ENCODE measurements at regions not wholly inside any gene's neighbourhood (a gene's known extent, or its start where the extent isn't known, plus 50 kb on each side); places are given as distances from the start of the nearest gene placed in this dataset.

GRCh38 chr1:234751678-234752077 is 141.7 kb upstream of the IRF2BP2 start:
- ChIA-PET CTCF (no interaction called here), POLR2A (no interaction called here), RAD21 (ENCODE audit: low non-redundant PET in 1 of 2, low total read pairs in 2 of 2, uncharacterized antibody in 2 of 2, unreplicated experiment in 2 of 2) (no interaction called here)
- H3K27ac ChIP-seq (ENCODE audit: low read depth, low read length) = no peak overlapping the region
- no peaks in the 10 kb centered on the region for H3K9me3 ChIP-seq (ENCODE audit: control insufficient read depth in 1 of 2, insufficient read depth in 1 of 2, low read depth in 1 of 2, low read length in 2 of 2)
- H4K20me1 ChIP-seq (ENCODE audit: insufficient read depth) = no peaks in the 10 kb centered on the region
- H3K36me3 ChIP-seq (ENCODE audit: control insufficient read depth in 1 of 2, insufficient read depth in 2 of 2, low read length in 2 of 2) = no peaks in the 10 kb centered on the region
- ATAC-seq (no peak), DNase-seq (ENCODE audit: low read depth, low spot score) (no peak)
- BruUV-seq (replicated peaks) = no TSS peak
- H2AFZ ChIP-seq (ENCODE audit: low read depth, low read length, poor library complexity, severe bottlenecking) = no peak overlapping the region
- intact Hi-C loops (cut with micrococcal nuclease) = no loop called here
- no peak overlapping the region for H3K9ac ChIP-seq (ENCODE audit: low read length)
- peaks cover 6 to 7% of the 10 kb centered on the region in 2 experiments; a peak in 3 of 4 replicates for H3K4me1 ChIP-seq (ENCODE audit: control insufficient read depth in 1 of 2, insufficient read depth in 2 of 2, low read length in 2 of 2)
- no peaks in the 10 kb centered on the region for H3K9me2 ChIP-seq (ENCODE audit: insufficient read depth)
- no peaks in the 10 kb centered on the region for H3K79me2 ChIP-seq (ENCODE audit: insufficient read depth, low read length)
- no peak overlapping the region for H3K4me2 ChIP-seq (ENCODE audit: low read length)
- no peaks in the 10 kb centered on the region; the same call in 1 of the 2 replicates for H3K27me3 ChIP-seq (ENCODE audit: insufficient read depth, low read length)
- TF ChIP-seq, protein P1, sequence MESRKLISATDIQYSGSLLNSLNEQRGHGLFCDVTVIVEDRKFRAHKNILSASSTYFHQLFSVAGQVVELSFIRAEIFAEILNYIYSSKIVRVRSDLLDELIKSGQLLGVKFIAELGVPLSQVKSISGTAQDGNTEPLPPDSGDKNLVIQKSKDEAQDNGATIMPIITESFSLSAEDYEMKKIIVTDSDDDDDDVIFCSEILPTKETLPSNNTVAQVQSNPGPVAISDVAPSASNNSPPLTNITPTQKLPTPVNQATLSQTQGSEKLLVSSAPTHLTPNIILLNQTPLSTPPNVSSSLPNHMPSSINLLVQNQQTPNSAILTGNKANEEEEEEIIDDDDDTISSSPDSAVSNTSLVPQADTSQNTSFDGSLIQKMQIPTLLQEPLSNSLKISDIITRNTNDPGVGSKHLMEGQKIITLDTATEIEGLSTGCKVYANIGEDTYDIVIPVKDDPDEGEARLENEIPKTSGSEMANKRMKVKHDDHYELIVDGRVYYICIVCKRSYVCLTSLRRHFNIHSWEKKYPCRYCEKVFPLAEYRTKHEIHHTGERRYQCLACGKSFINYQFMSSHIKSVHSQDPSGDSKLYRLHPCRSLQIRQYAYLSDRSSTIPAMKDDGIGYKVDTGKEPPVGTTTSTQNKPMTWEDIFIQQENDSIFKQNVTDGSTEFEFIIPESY (IDR thresholded peaks at IDR 0.05; ENCODE audit: extremely low read depth, insufficient replicate concordance, low read length) = no peak
- TF ChIP-seq JUND (IDR thresholded peaks at IDR 0.05) (no peak), TCF7L2 (IDR thresholded peaks at IDR 0.05; ENCODE audit: borderline replicate concordance, extremely low read depth, insufficient read depth, insufficient read length) (no peak), ZNF274 (IDR thresholded peaks at IDR 0.05; ENCODE audit: low read depth, low read length) (no peak), ZFX (IDR thresholded peaks at IDR 0.05) (no peak), SRF (IDR thresholded peaks at IDR 0.05; ENCODE audit: low read depth) (no peak), EGR1 (IDR thresholded peaks at IDR 0.05; ENCODE audit: low read depth) (no peak), RAD21 (IDR thresholded peaks at IDR 0.05; ENCODE audit: low read depth) (no peak), YY1 (IDR thresholded peaks at IDR 0.05; ENCODE audit: extremely low read depth, insufficient replicate concordance, low read depth, low read length) (no peak), CBX3 (IDR thresholded peaks at IDR 0.05; ENCODE audit: low read depth) (no peak)
- TF ChIP-seq, protein P2, sequence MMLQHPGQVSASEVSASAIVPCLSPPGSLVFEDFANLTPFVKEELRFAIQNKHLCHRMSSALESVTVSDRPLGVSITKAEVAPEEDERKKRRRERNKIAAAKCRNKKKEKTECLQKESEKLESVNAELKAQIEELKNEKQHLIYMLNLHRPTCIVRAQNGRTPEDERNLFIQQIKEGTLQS (IDR thresholded peaks at IDR 0.05) = no peak
- H3K4me3 ChIP-seq (replicated peaks in 1 of 2; ENCODE audit: low read depth in 1 of 2, low read length in 2 of 2) = no peak overlapping the region
